ENCODE measurements at regions not wholly inside any gene's neighbourhood (a gene's known extent, or its start where the extent isn't known, plus 50 kb on each side); places are given as distances from the start of the nearest gene placed in this dataset.

GRCh38 chr4:62706423-62706822 lies 1506.3 kb downstream of the ADGRL3 start:
- no CpG with 5 or more reads among the region's 2 CpGs for WGBS (ENCODE audit: extremely low coverage, insufficient read length, low lambda C conversion rate)
- H3K27me3 Mint-ChIP-seq (ENCODE audit: low read depth), result no peaks in the 10 kb centered on the region
- H4K91ac ChIP-seq (ENCODE audit: insufficient read length, low read depth, low read length), result no peak overlapping the region
- no peak overlapping the region for H3K18ac ChIP-seq (ENCODE audit: insufficient read length, low read depth, low read length)
- 0 out of 4 replicates have a peak, but pooled peaks cover 0 to 2% of the 10 kb centered on the region in 2 experiments for H3K4me1 Mint-ChIP-seq
- no peak overlapping the region for H4K5ac ChIP-seq (ENCODE audit: insufficient read length, low read depth, low read length)
- H3T11ph ChIP-seq (ENCODE audit: low read length), result no peak overlapping the region
- H3K4me1 ChIP-seq (ENCODE audit: insufficient read depth, low read length), result no peaks in the 10 kb centered on the region
- H3K36me3 Mint-ChIP-seq (ENCODE audit: insufficient read depth in 1 of 3, low read depth in 3 of 3), result no peaks in the 10 kb centered on the region
- H3K23me2 ChIP-seq (ENCODE audit: insufficient read length, low read depth, low read length, poor library complexity, severe bottlenecking), result no peaks in the 10 kb centered on the region
- H3K27me3 ChIP-seq (ENCODE audit: insufficient read depth, low read length), result no peaks in the 10 kb centered on the region
- no peak overlapping the region for H3K14ac ChIP-seq (ENCODE audit: insufficient read depth, low read length)
- H3K9me3 Mint-ChIP-seq, result no peaks in the 10 kb centered on the region; a peak in 1 of 5 replicates
- no peak overlapping the region for H2BK120ac ChIP-seq (ENCODE audit: low read depth, low read length, poor library complexity, severe bottlenecking)
- TF ChIP-seq CTCF (conservative IDR thresholded peaks at IDR 0.05), result peak; percentile 28; the same call in 2 of the 3 replicates
- no peak overlapping the region for H3K27ac ChIP-seq (ENCODE audit: insufficient read length, low read depth, low read length)
- no peak overlapping the region for H3K56ac ChIP-seq (ENCODE audit: insufficient read length, low read depth, low read length)
- H2BK12ac ChIP-seq (ENCODE audit: insufficient read length, low read depth, low read length), result no peak overlapping the region
- H3K9me3 ChIP-seq (ENCODE audit: control insufficient read depth, low read depth, low read length), result no peaks in the 10 kb centered on the region
- no peak overlapping the region for H4K8ac ChIP-seq (replicated peaks; ENCODE audit: insufficient read length, low read depth, low read length)
- no peak overlapping the region for H3K9ac ChIP-seq (ENCODE audit: extremely low read depth, insufficient read length, low read length)
- H3K79me1 ChIP-seq (ENCODE audit: insufficient read depth, low read depth, low read length, poor library complexity, severe bottlenecking), result no peaks in the 10 kb centered on the region
- H4K20me1 ChIP-seq (ENCODE audit: control insufficient read depth, insufficient read depth, insufficient read length), result no peaks in the 10 kb centered on the region
- no peak overlapping the region for H3K23ac ChIP-seq (ENCODE audit: insufficient read length, low read depth, low read length)
- no peak overlapping the region for H2BK20ac ChIP-seq (ENCODE audit: low read depth, low read length, poor library complexity, severe bottlenecking)
- H2BK15ac ChIP-seq (ENCODE audit: low read depth, low read length), result no peak overlapping the region
- H2BK5ac ChIP-seq (ENCODE audit: insufficient read length, low read length), result no peak overlapping the region
- no peaks in the 10 kb centered on the region for H3K79me2 ChIP-seq (ENCODE audit: insufficient read depth, low read length)
- no peak overlapping the region for H2AFZ ChIP-seq (ENCODE audit: low read length)
- no peak overlapping the region for H3K4me2 ChIP-seq (ENCODE audit: insufficient read depth, insufficient read length, low read length)
- no peak overlapping the region for H3K4ac ChIP-seq (ENCODE audit: low read depth, low read length)
- H2AK5ac ChIP-seq (ENCODE audit: insufficient read length, low read length), result no peak overlapping the region
- H3K4me3 Mint-ChIP-seq, result no peak overlapping the region
- no peak overlapping the region for H3K27ac Mint-ChIP-seq
- DNase-seq, result no peak

Measured in H9 (cell line).